GM18951 (cell line): ENCODE measurements at regions not wholly inside any gene's neighbourhood (a gene's known extent, or its start where the extent isn't known, plus 50 kb on each side); places are given as distances from the start of the nearest gene placed in this dataset.

Source experiments
- POLR2A ChIP-seq: IDR thresholded peaks from 4 replicates; pipeline ENCODE4 v1.6.1; 2011; ENCODE audit warnings: mild to moderate bottlenecking; ENCODE audit not compliant: insufficient read length, insufficient read depth; ENCODE audit errors: extremely low read depth
- in situ Hi-C: fragments of 300-500 bp; cut with MboI; formaldehyde crosslinking; loops from one replicate; pipeline ENCODE4 v1.12.0; 2022; ENCODE audit warnings: low sequenced_read_pairs, mixed read lengths, inconsistent platforms; ENCODE audit not compliant: unreplicated experiment

DNA sequence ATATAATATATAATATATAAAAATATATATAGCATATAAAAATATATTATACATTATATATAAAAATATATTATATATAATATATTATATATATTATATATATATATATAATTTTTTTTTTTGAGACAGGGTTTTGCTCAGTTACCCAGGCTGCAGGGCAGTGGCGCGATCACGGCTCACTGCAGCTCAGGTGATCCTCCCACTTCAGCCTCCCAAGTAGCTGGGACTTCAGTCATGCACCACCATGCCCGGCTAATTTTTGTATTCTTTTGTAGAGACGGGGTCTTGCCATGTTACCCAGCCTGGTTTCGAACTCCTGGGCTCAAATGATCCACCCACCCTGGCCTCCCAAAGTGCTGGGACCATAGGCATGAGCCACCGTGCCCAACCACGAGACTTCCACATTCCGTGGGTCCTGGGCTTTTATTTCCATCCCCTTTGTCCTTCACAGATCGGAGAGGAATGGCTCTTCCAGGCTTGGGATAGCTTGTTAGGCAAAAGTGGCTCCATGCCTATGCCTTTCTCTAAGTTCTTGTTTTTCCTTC is 62.0 kb upstream of the IER5L start:
- in situ Hi-C loops, result no loop called here
- TF ChIP-seq POLR2A, result no peak

DNA sequence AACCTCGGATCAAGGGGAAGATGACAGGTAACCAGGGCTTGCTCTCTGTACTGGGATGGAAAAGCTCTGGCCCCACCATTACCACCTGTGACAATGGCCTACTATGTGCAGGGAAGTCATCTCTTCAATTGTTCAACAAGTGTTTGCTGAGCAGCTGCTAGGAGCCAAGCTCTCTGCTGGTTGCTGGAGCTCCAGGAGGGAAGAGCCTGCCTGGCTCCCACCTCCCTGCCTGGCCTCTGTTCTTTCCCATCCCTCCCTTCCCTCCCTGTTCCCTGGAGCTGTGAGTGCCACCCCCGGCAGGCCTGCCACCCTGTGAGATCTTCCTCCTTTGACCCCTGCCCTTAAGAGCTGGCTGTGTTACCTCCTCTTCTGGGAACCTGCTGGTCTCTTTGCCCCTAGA is 59.7 kb upstream of the IER5L start:
- in situ Hi-C loops, result no loop called here
- no peak for TF ChIP-seq POLR2A

DNA sequence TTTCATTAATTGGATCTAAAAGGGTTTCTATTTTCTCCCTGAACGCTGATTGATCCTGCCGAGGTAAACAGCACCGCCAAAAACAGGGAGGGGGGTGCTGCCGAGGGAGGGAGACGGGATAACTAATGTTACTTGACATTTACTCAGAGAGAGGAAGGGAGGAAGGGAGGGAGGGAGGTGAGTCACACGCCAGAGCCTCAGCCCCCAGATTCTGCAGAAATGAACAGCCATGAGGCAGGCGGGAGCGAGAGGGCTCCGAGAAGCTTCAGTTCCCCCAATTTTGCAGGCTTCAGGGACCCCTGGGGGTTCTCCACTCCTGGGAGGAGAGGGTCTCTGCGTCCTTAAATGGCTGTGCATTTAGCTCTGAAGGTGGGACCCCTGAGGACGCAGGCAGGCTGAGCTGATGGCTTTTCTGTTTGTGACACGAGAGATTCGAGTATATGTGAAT is 59.1 kb upstream of the IER5L start:
- no peak for TF ChIP-seq POLR2A
- in situ Hi-C loops, result no loop called here

DNA sequence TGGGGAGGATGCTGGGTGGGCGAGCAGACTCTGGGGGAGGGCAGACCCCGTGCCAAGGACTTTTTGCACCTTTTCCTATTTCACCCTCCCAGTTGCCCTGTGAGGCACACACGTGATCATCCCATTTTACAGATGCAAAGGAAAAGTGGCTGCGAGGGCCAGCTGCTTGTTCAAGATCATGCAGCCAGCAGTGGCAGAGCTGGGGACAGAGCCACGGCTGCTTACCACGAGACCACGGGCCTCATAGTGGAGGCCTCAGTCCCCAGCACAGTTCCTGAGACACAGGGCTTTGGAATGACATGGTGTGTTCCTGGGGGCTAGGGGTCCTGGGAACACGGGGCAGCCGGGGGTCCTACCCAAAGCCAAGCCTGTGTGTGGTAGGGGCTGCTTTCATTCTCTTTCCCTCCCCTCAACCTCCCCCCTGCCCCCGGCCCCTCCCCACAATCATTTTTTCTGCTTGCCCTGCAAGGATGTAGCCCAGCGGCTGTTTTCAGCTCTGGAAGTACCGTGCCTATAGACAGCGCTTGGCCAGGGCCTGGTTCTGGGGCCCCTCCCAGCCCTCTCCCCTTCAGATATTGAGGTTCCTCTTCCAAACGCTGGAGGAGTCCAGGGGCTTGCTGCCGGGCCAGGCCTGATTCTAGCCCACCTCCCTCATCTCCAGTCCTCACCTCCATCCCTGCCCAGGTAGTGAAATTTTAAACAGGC is 58.5 kb upstream of the IER5L start:
- in situ Hi-C loops, result no loop called here
- no peak for TF ChIP-seq POLR2A

DNA sequence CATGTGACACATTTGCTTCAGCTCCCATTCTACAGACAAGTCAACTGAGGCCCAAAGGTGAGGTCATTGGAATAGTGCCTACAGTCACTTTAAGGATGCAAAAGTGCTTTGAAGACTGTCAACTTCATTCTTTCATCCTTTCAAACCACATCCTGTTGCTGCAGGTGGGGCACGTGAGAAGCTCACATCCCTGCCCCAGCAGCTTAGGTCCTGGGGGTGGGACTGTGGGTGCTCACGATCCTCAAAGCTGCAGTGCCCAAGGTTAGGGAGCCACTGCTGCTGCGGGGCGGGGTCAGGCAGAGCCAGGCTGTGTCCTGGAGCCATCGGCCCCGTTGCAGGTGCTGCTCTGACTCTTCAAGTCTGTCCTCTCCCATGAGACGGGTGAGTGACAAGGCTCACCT is 57.9 kb upstream of the IER5L start:
- no peak for TF ChIP-seq POLR2A
- in situ Hi-C loops, result no loop called here

DNA sequence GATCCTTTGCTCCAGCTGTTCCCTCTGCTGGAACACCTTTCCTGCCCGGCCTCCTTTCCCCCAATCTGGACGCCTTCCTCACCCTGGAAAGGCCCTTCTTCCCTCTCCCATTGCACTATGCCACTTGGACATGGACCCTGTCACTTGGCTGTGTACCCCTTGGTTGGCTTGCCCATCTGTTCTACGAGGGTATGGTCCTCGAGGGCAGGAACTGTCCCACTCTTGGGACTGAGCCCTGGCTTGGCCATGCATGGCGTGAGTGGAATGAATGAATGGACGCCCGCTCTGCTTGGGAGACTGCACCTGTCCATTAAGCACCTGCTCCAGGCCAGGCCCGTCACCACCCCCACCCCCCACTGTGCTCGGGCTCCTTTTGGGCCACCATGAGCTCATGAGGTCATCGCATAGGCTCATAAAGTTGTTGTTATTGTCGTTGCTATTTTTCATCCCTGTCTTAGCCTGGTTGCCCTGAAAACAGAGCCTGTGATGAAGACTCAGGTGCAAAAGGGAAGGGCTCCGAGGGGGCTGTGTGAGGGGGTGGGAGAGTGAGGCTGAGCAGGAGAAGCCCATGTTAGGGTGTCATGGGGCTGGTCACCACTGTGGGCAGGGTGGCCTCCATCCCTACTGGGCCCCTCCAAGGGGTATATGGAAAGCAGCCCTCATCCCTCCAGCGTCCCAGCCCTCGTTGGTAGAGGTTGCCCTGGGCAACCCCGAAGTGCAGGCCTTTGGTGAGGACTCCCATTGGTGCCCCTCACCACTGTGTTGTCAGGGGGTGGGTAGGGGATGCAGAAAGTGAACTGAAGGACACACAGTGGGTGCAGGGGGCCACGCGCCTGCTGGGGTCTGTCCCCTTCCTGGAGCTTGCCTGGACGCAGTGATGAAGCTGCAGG is 57.2 kb upstream of the IER5L start:
- TF ChIP-seq POLR2A, result no peak
- in situ Hi-C loops, result no loop called here

DNA sequence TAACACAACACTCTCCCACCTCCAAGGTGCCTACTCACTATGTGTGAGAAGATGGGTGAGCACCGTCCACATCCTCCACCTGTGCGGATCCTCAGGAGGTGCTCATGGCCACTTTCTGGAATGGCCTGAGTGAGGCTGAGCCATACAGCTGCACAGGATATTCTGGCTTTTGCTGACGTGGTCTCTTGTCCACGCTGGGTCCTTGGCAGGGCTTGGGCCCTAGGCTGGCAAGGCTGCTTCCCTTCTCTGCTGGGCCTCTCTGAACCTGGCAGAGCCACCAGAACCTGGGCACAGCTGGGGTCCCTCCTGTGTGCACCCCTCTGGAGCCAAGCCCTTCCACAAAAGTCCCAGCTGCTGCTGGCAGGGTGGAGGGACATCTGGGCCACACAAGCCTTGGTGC is 56.4 kb upstream of the IER5L start:
- TF ChIP-seq POLR2A, result no peak
- in situ Hi-C loops, result no loop called here

DNA sequence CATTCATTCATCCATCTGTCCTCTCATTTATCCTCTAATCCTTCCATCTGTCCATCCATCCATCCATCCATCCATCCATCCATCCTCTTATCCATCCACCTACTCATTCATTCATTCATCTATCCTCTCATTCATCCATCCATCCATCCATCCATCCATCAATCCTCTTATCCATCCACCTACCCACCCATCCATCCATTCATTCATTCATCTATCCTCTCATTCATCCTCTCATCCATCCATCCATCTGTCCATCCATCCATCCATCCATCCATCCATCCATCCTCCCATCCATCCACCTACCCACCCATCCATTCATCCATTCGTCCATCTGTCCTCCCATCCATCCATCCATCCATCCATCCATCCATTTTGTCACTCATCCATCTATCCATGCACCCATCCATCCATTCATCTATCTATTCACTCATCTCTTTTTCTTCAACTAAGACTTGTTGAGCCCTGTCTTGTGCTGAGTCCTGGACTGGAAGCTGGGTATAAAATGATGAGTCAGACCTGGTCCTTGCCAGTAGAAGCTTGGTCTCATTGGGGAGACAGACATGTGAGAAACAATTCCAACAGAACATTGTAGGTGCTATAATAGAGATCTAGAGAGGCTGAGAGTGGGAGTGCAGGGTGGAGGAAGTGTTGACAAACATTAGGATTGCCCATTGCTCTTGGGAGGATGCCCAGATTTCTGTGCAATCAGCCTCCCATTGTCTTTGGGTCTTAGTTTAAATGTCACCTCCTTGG is 55.0 kb upstream of the IER5L start:
- no peak for TF ChIP-seq POLR2A
- in situ Hi-C loops, result no loop called here

DNA sequence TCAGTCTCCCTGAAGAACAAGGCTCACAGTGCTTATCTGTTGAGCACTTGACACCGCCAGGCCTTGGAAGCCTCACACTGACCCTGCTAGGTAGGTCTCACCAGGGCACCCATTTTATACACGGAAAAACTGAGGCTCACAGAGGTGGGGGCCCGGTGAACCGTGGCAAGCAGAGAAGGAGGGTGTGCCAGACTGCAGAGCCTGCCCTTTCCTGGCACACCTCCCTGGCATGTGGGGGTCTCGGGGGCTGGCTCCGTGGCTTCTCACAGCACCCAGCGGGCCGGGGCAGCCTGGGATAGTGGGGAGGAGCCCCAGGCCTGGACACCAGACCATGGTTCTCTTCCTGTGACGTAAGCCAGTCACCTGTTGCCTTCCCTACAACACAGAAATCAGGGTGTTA is 53.7 kb upstream of the IER5L start:
- in situ Hi-C loops, result no loop called here
- no peak for TF ChIP-seq POLR2A

DNA sequence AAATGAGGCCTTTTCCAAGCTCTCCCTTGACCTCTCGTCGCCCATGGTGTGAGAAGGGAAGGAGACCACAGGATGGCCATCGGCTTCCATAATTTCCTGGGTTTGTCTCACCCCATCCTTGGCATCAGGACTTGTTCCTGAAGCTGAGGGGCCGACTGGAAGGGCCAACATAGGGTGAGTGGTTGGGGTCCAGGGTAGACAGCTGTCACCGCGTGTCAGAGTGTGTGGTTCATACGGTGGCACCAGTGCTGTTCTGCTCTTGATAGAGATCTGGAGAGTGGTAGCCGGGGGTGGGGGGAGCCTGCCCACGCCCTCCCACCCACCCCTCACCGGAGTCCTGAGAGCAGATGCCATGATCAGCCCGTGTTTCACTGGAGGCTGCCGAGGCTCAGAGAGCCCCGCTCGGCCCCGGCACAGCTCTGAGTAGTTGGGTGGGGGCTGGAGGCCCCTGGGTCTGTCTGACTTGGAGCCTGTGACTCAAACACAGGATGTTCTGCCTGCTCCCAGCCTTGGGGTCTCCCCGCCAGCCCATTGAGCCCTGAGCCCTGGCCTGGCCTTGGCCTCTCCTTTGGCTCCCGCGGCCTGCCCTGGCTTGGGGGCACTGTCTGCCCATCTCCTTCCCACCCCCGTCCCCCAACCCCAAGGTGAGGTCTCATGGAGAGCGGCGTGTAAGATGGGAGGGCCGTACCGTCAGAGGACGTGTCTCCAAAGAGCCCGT is 53.1 kb upstream of the IER5L start:
- TF ChIP-seq POLR2A, result no peak
- in situ Hi-C loops, result no loop called here

DNA sequence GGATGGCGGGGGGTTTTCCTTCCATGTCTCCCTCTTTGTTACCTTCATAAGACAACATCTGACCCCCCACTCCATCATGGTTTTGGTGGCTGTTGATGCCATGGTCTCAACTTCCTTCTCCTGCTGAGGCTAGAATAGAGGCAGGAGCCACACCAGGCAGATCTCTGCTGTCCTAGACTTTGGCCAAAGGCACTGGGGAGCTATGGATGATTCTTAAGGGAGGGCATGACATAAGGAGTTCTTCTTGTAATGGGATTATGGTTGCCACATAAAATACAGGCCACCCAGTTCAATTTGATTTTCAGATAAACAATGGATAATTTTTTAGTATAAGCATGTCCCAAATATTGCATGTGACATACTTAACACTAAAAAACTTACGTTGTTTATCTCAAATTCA is 52.2 kb upstream of the IER5L start:
- in situ Hi-C loops, result no loop called here

More for the DNA sequence above, 52.2 kb upstream of the IER5L start:
- no peak for TF ChIP-seq POLR2A
